H9 (cell line): ENCODE measurements at regions not wholly inside any gene's neighbourhood (a gene's known extent, or its start where the extent isn't known, plus 50 kb on each side); places are given as distances from the start of the nearest gene placed in this dataset.

ENCODE experiments used
- DNase-seq: peaks from one replicate; pipeline ENCODE4 v3.0.0-alpha.2; 2017
- H2AFZ ChIP-seq: one replicate; pipeline ENCODE4 v1.6.1; 2013; ENCODE audit warnings: mild to moderate bottlenecking, low read length, control low read depth, moderate library complexity
- H2AK5ac ChIP-seq: 2 replicates; pipeline ENCODE4 v1.6.1; 2013; ENCODE audit warnings: low read length, control low read depth, mixed read lengths; ENCODE audit not compliant: insufficient read length
- H2BK120ac ChIP-seq: one replicate; pipeline ENCODE4 v1.6.1; 2013; ENCODE audit warnings: low read depth, mild to moderate bottlenecking, low read length, control low read depth, inconsistent platforms; ENCODE audit not compliant: poor library complexity, severe bottlenecking
- H2BK12ac ChIP-seq: 2 replicates; pipeline ENCODE4 v1.6.1; 2013; ENCODE audit warnings: low read length, control low read depth, mixed read lengths, low read depth; ENCODE audit not compliant: insufficient read length
- H2BK15ac ChIP-seq: 2 replicates; pipeline ENCODE4 v1.6.1; 2013; ENCODE audit warnings: low read depth, low read length, control low read depth
- H2BK20ac ChIP-seq: one replicate; pipeline ENCODE4 v1.6.1; 2013; ENCODE audit warnings: low read depth, mild to moderate bottlenecking, low read length, control low read depth, inconsistent platforms; ENCODE audit not compliant: poor library complexity, severe bottlenecking
- H2BK5ac ChIP-seq: 2 replicates; pipeline ENCODE4 v1.6.1; 2013; ENCODE audit warnings: low read length, control low read depth, mixed read lengths; ENCODE audit not compliant: insufficient read length
- H3K14ac ChIP-seq: 2 replicates; pipeline ENCODE4 v1.6.1; 2013; ENCODE audit warnings: low read length, control low read depth; ENCODE audit not compliant: insufficient read depth
- H3K18ac ChIP-seq: 2 replicates; pipeline ENCODE4 v1.6.1; 2013; ENCODE audit warnings: low read depth, mild to moderate bottlenecking, mixed read lengths, low read length, control low read depth; ENCODE audit not compliant: insufficient read length
- H3K23ac ChIP-seq: 2 replicates; pipeline ENCODE4 v1.6.1; 2013; ENCODE audit warnings: low read length, control low read depth, mixed read lengths, low read depth; ENCODE audit not compliant: insufficient read length
- H3K23me2 ChIP-seq: 2 replicates; pipeline ENCODE4 v1.6.1; 2013; ENCODE audit warnings: low read depth, mild to moderate bottlenecking, mixed read lengths, low read length, control low read depth; ENCODE audit not compliant: insufficient read length, poor library complexity, severe bottlenecking
- H3K27ac ChIP-seq: 2 replicates; pipeline ENCODE4 v1.5.1; 2013; ENCODE audit warnings: low read length, control low read depth, mixed read lengths, low read depth; ENCODE audit not compliant: insufficient read length
- H3K27me3 ChIP-seq: 2 replicates; pipeline ENCODE4 v1.6.1; 2013; ENCODE audit warnings: low read length, control low read depth, inconsistent platforms; ENCODE audit not compliant: insufficient read depth
- H3K4ac ChIP-seq: 2 replicates; pipeline ENCODE4 v1.6.1; 2013; ENCODE audit warnings: low read depth, mild to moderate bottlenecking, control low read depth, inconsistent platforms, low read length, moderate library complexity
- H3K4me1 ChIP-seq: 2 replicates; pipeline ENCODE4 v1.6.1; 2013; ENCODE audit warnings: low read length, control low read depth, inconsistent platforms; ENCODE audit not compliant: insufficient read depth
- H3K4me2 ChIP-seq: 2 replicates; pipeline ENCODE4 v1.6.1; 2013; ENCODE audit warnings: low read length, control low read depth, mixed read lengths; ENCODE audit not compliant: insufficient read length, insufficient read depth
- H3K56ac ChIP-seq: 2 replicates; pipeline ENCODE4 v1.6.1; 2013; ENCODE audit warnings: low read depth, mild to moderate bottlenecking, mixed read lengths, low read length, control low read depth; ENCODE audit not compliant: insufficient read length
- H3K79me1 ChIP-seq: 2 replicates; pipeline ENCODE4 v1.6.1; 2013; ENCODE audit warnings: low read depth, mild to moderate bottlenecking, moderate library complexity, low read length, control low read depth, inconsistent platforms; ENCODE audit not compliant: insufficient read depth, poor library complexity, severe bottlenecking
- H3K79me2 ChIP-seq: 2 replicates; pipeline ENCODE4 v1.6.1; 2013; ENCODE audit warnings: low read length, control low read depth, inconsistent platforms; ENCODE audit not compliant: insufficient read depth
- H3K9ac ChIP-seq: 2 replicates; pipeline ENCODE4 v1.6.1; 2013; ENCODE audit warnings: low read length, control low read depth, mixed read lengths; ENCODE audit not compliant: insufficient read length; ENCODE audit errors: extremely low read depth
- H3K9me3 ChIP-seq: one replicate; pipeline ENCODE4 v1.6.1; 2013; ENCODE audit warnings: low read depth, low read length, inconsistent platforms; ENCODE audit not compliant: control insufficient read depth
- H3T11ph ChIP-seq: one replicate; pipeline ENCODE4 v1.6.1; 2013; ENCODE audit warnings: mild to moderate bottlenecking, low read length, control low read depth, inconsistent platforms
- H4K20me1 ChIP-seq: one replicate; pipeline ENCODE4 v1.6.1; 2013; ENCODE audit not compliant: control insufficient read depth, insufficient read length, insufficient read depth
- H4K5ac ChIP-seq: 2 replicates; pipeline ENCODE4 v1.6.1; 2013; ENCODE audit warnings: low read depth, mild to moderate bottlenecking, mixed read lengths, low read length, control low read depth; ENCODE audit not compliant: insufficient read length
- H4K8ac ChIP-seq: replicated peaks from 2 replicates; pipeline ENCODE4 v1.6.1; 2013; ENCODE audit warnings: low read length, control low read depth, mixed read lengths, low read depth; ENCODE audit not compliant: insufficient read length
- H4K91ac ChIP-seq: 2 replicates; pipeline ENCODE4 v1.6.1; 2013; ENCODE audit warnings: low read depth, mild to moderate bottlenecking, moderate library complexity, mixed read lengths, low read length, control low read depth; ENCODE audit not compliant: insufficient read length
- H3K27ac Mint-ChIP-seq, 3 experiments: 2 replicates in 2 of 3; 3 replicates in 1 of 3; pipeline ENCODE4 v1.8.0; 2020 to 2021; ENCODE audit warnings: mixed read lengths in 3 of 3, mild to moderate bottlenecking in 1 of 3, moderate library complexity in 1 of 3
- H3K27me3 Mint-ChIP-seq: 2 replicates; pipeline ENCODE4 v1.8.0; 2021; ENCODE audit warnings: low read depth, mild to moderate bottlenecking, moderate library complexity, mixed read lengths
- H3K36me3 Mint-ChIP-seq, 3 experiments: 2 replicates in 2 of 3; 3 replicates in 1 of 3; pipeline ENCODE4 v1.8.0; 2020 to 2021; ENCODE audit warnings: low read depth in 3 of 3, mixed read lengths in 3 of 3; ENCODE audit not compliant: insufficient read depth in 1 of 3
- H3K4me1 Mint-ChIP-seq, 2 experiments: 2 replicates each; pipeline ENCODE4 v1.8.0; 2020; ENCODE audit warnings: mixed read lengths in 2 of 2
- H3K4me3 Mint-ChIP-seq, 2 experiments: 2 replicates in 1 of 2; 3 replicates in 1 of 2; pipeline ENCODE4 v1.8.0; 2020 to 2021; ENCODE audit warnings: mild to moderate bottlenecking in 2 of 2, mixed read lengths in 2 of 2, moderate library complexity in 1 of 2
- H3K9me3 Mint-ChIP-seq, 2 experiments: 2 replicates in 1 of 2; 3 replicates in 1 of 2; pipeline ENCODE4 v1.8.0; 2020; ENCODE audit warnings: mild to moderate bottlenecking in 2 of 2, mixed read lengths in 2 of 2, moderate library complexity in 1 of 2
- WGBS: extraction: QIAGEN DNeasy Blood & Tissue Kit; methylation state at CpG from one replicate; pipeline ENCODE4 v1.1.7; 2013; ENCODE audit warnings: missing lambda C conversion rate, low lambda C conversion rate, mixed read lengths; ENCODE audit not compliant: insufficient read length; ENCODE audit errors: extremely low coverage; 5-methylcytosine and 5-hydroxymethylcytosine counted together
- TF ChIP-seq, protein P1 (sequence below): fragments of 200-600 bp; sonication (generic); conservative IDR thresholded peaks from 3 replicates; pipeline ENCODE4 v1.8.0; 2021; ENCODE audit warnings: antibody characterized with exemption, mild to moderate bottlenecking

DNA sequence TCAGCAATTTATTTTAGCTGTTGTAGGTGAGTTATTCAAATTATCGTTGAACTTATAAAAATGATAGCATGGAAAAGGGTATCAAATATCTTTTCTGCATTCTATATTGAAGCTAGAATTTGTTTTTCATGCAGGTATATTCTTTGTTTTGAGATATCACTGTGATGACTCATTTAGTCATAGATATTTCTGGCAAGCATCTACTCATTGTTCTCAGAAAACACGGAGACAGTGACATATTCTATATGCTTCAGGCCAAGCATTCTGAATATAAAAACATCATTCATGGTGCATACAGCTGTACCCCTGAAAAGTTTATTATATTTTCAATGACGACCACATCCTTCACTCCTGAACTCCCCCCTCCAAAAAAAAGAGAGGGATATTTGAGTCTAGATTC, 150.3 kb upstream of the GRIA1 start:
- no peaks in the 10 kb centered on the region for H3K23me2 ChIP-seq
- TF ChIP-seq, protein P1, sequence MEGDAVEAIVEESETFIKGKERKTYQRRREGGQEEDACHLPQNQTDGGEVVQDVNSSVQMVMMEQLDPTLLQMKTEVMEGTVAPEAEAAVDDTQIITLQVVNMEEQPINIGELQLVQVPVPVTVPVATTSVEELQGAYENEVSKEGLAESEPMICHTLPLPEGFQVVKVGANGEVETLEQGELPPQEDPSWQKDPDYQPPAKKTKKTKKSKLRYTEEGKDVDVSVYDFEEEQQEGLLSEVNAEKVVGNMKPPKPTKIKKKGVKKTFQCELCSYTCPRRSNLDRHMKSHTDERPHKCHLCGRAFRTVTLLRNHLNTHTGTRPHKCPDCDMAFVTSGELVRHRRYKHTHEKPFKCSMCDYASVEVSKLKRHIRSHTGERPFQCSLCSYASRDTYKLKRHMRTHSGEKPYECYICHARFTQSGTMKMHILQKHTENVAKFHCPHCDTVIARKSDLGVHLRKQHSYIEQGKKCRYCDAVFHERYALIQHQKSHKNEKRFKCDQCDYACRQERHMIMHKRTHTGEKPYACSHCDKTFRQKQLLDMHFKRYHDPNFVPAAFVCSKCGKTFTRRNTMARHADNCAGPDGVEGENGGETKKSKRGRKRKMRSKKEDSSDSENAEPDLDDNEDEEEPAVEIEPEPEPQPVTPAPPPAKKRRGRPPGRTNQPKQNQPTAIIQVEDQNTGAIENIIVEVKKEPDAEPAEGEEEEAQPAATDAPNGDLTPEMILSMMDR = no peak
- H3K27me3 ChIP-seq = no peaks in the 10 kb centered on the region
- no peak overlapping the region for H3K18ac ChIP-seq
- H3K4me1 Mint-ChIP-seq = peaks cover 9 to 32% of the 10 kb centered on the region in 2 experiments
- no peak overlapping the region for H2BK20ac ChIP-seq
- H2BK12ac ChIP-seq = no peak overlapping the region
- H3K4me3 Mint-ChIP-seq = no peak overlapping the region
- no peak for DNase-seq
- no peak overlapping the region for H2AFZ ChIP-seq
- H4K91ac ChIP-seq = no peak overlapping the region
- H2BK5ac ChIP-seq = no peak overlapping the region
- no peak overlapping the region for H2BK120ac ChIP-seq
- H3K4me2 ChIP-seq = no peak overlapping the region
- 0 out of 5 replicates have a peak, but pooled peaks cover 0 to 6% of the 10 kb centered on the region in 2 experiments for H3K9me3 Mint-ChIP-seq
- no peak overlapping the region for H4K8ac ChIP-seq
- H3T11ph ChIP-seq = no peak overlapping the region
- no peak overlapping the region for H2AK5ac ChIP-seq
- H3K36me3 Mint-ChIP-seq = peaks cover 0 to 15% (median 4%) of the 10 kb centered on the region in 3 experiments; a peak in 5 of 7 replicates
- H3K4ac ChIP-seq = no peak overlapping the region
- H4K5ac ChIP-seq = no peak overlapping the region
- no peak overlapping the region for H3K9ac ChIP-seq
- H3K27ac ChIP-seq = no peak overlapping the region
- H3K4me1 ChIP-seq = no peaks in the 10 kb centered on the region
- no peaks in the 10 kb centered on the region for H3K9me3 ChIP-seq
- no peak overlapping the region for H3K27ac Mint-ChIP-seq
- no peak overlapping the region for H3K23ac ChIP-seq
- H3K79me1 ChIP-seq = no peaks in the 10 kb centered on the region
- no peaks in the 10 kb centered on the region; the same call in 1 of the 2 replicates for H3K27me3 Mint-ChIP-seq
- no peak overlapping the region for H3K14ac ChIP-seq
- no peak overlapping the region for H3K56ac ChIP-seq
- no peaks in the 10 kb centered on the region for H4K20me1 ChIP-seq
- no peak overlapping the region for H2BK15ac ChIP-seq
- no CpG with 5 or more reads among the region's 3 CpGs for WGBS
- H3K79me2 ChIP-seq = no peaks in the 10 kb centered on the region
